NCI-H146 treated with DMSO at 0.1 percent for 48 hours (cell line): ENCODE measurements at regions not wholly inside any gene's neighbourhood (a gene's known extent, or its start where the extent isn't known, plus 50 kb on each side); places are given as distances from the start of the nearest gene placed in this dataset.

Experiments
- DNase-seq: peaks from one replicate; lab custom pipeline; 2025; ENCODE audit not compliant: unreplicated experiment; lab: John Stamatoyannopoulos, UW

GRCh38 chr13:112193463-112194166, 126.7 kb downstream of the SOX1 start:
- no peak for DNase-seq

GRCh38 chr13:112194167-112194530, 127.2 kb downstream of the SOX1 start:
- DNase-seq, result no peak

GRCh38 chr13:112194579-112194978, 127.6 kb downstream of the SOX1 start:
- no peak for DNase-seq

GRCh38 chr13:112198396-112199010, 131.6 kb downstream of the SOX1 start:
- no peak for DNase-seq

GRCh38 chr13:112200200-112200599, 133.3 kb downstream of the SOX1 start:
- DNase-seq, result no peak

GRCh38 chr13:112202266-112202665, 135.3 kb downstream of the SOX1 start:
- no peak for DNase-seq

GRCh38 chr13:112202966-112203365, 136.0 kb downstream of the SOX1 start:
- DNase-seq, result no peak

GRCh38 chr13:112203614-112204013, 136.7 kb downstream of the SOX1 start:
- DNase-seq, result no peak

GRCh38 chr13:112204346-112205327, 137.7 kb downstream of the SOX1 start:
- no peak for DNase-seq

- DNase-seq, result no peak
Measured at GRCh38 chr13:112205990-112206389, 139.0 kb downstream of the SOX1 start.

GRCh38 chr13:112207129-112207528, 140.2 kb downstream of the SOX1 start:
- no peak for DNase-seq

GRCh38 chr13:112208656-112209055, 141.7 kb downstream of the SOX1 start:
- no peak for DNase-seq

GRCh38 chr13:112209266-112209665, 142.3 kb downstream of the SOX1 start:
- no peak for DNase-seq

GRCh38 chr13:112209711-112210110, 142.8 kb downstream of the SOX1 start:
- DNase-seq, result no peak

- DNase-seq, result no peak
Measured at GRCh38 chr13:112210371-112210770, 143.4 kb downstream of the SOX1 start.

GRCh38 chr13:112212533-112212932, 145.6 kb downstream of the SOX1 start:
- no peak for DNase-seq

- peak; percentile 97 for DNase-seq
Measured at GRCh38 chr13:112213467-112214255, 146.7 kb downstream of the SOX1 start.

GRCh38 chr13:112215871-112216270, 148.9 kb downstream of the SOX1 start:
- DNase-seq, result no peak

- DNase-seq, result no peak
Measured at GRCh38 chr13:112217431-112217830, 150.5 kb downstream of the SOX1 start.

GRCh38 chr13:112218416-112218815, 151.5 kb downstream of the SOX1 start:
- no peak for DNase-seq

- DNase-seq, result no peak
Measured at GRCh38 chr13:112219740-112220139, 152.8 kb downstream of the SOX1 start.
